ENCODE measurements at regions not wholly inside any gene's neighbourhood (a gene's known extent, or its start where the extent isn't known, plus 50 kb on each side); places are given as distances from the start of the nearest gene placed in this dataset.

DNA sequence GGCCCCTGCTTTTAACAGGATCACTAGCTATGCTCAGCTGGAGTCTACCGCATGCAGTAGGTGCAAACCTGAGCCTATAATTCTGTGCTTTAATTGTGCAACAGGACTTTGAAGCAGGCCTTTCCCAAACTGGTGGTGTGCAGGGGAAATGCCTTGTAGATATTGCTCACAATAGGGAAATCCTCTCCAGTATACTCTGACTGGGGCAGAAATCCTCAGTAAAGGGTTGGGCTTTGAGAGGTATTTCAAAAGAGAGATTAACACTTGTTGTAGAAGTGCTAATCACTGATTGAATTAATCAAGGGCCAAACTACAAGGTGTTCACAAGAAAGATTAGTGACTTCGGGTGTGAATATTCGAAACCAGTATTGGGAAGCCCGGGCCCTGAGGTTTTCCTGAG, 58.5 kb upstream of the EXOC6 start:
- POLR2A ChIA-PET = no interaction called here
- H3K36me3 Mint-ChIP-seq (ENCODE audit: insufficient read depth, unreplicated experiment) = no peaks in the 10 kb centered on the region
- CTCF ChIA-PET = no interaction called here
- Histone ChIP-seq H3K4me1 (no peaks in the 10 kb centered on the region), H3K9me3 (no peaks in the 10 kb centered on the region), H3K27me3 (replicated peaks; ENCODE audit: control insufficient read depth, insufficient read depth, low read length) (no peaks in the 10 kb centered on the region), H3K4me3 (ENCODE audit: low read depth, low read length) (no peak overlapping the region), H3K36me3 (ENCODE audit: control insufficient read depth, insufficient read depth, low read length) (no peaks in the 10 kb centered on the region)
- no peak for DNase-seq
- intact Hi-C loops (cut with micrococcal nuclease; ENCODE audit: unreplicated experiment) = no loop called here
- H3K4me1 Mint-ChIP-seq (ENCODE audit: low read depth, unreplicated experiment) = no peaks in the 10 kb centered on the region
- H3K27me3 Mint-ChIP-seq (ENCODE audit: insufficient read depth, unreplicated experiment) = peaks cover 11% of the 10 kb centered on the region
- BruUV-seq (replicated peaks) = no TSS peak
- no peak overlapping the region for H3K4me3 Mint-ChIP-seq (ENCODE audit: unreplicated experiment)
- H3K27ac Mint-ChIP-seq (ENCODE audit: unreplicated experiment) = no peak overlapping the region
- TF ChIP-seq, protein P1, sequence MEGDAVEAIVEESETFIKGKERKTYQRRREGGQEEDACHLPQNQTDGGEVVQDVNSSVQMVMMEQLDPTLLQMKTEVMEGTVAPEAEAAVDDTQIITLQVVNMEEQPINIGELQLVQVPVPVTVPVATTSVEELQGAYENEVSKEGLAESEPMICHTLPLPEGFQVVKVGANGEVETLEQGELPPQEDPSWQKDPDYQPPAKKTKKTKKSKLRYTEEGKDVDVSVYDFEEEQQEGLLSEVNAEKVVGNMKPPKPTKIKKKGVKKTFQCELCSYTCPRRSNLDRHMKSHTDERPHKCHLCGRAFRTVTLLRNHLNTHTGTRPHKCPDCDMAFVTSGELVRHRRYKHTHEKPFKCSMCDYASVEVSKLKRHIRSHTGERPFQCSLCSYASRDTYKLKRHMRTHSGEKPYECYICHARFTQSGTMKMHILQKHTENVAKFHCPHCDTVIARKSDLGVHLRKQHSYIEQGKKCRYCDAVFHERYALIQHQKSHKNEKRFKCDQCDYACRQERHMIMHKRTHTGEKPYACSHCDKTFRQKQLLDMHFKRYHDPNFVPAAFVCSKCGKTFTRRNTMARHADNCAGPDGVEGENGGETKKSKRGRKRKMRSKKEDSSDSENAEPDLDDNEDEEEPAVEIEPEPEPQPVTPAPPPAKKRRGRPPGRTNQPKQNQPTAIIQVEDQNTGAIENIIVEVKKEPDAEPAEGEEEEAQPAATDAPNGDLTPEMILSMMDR (IDR thresholded peaks at IDR 0.05; ENCODE audit: insufficient read depth in 1 of 2, low read depth in 1 of 2, low read length in 1 of 2, severe bottlenecking in 1 of 2, unreplicated experiment in 1 of 2) = no peak
- H3K9me3 Mint-ChIP-seq (ENCODE audit: unreplicated experiment) = no peaks in the 10 kb centered on the region

DNA sequence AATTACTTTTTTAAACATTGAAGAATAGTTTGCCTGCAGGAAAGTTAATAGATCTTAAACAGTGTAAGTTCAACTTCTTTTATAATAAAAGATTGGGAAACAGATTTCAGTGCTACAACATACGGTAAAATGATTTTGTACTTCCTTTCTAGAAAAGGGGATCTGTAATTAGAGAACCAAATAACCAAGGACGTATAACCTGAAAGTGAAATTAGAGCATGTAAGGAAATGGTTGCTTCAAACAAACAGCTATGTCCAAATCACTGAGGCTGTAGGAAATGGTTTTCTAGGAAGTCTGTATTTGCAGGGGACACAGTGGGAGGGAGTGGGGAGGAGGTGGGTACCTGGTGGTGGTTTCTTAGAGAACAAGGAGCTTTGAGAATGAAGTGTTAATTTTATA, 57.9 kb upstream of the EXOC6 start:
- H3K4me3 Mint-ChIP-seq (ENCODE audit: unreplicated experiment) = no peak overlapping the region
- H3K9me3 ChIP-seq = no peaks in the 10 kb centered on the region
- H3K4me1 Mint-ChIP-seq (ENCODE audit: low read depth, unreplicated experiment) = no peaks in the 10 kb centered on the region
- no peak overlapping the region for H3K4me3 ChIP-seq (ENCODE audit: low read depth, low read length)
- ChIA-PET POLR2A (no interaction called here), CTCF (no interaction called here)
- no peak for DNase-seq
- no peaks in the 10 kb centered on the region for H3K36me3 Mint-ChIP-seq (ENCODE audit: insufficient read depth, unreplicated experiment)
- intact Hi-C loops (cut with micrococcal nuclease; ENCODE audit: unreplicated experiment) = no loop called here
- no peaks in the 10 kb centered on the region for H3K36me3 ChIP-seq (ENCODE audit: control insufficient read depth, insufficient read depth, low read length)
- peaks cover 8% of the 10 kb centered on the region for H3K27me3 Mint-ChIP-seq (ENCODE audit: insufficient read depth, unreplicated experiment)
- H3K27me3 ChIP-seq (replicated peaks; ENCODE audit: control insufficient read depth, insufficient read depth, low read length) = no peaks in the 10 kb centered on the region
- no peaks in the 10 kb centered on the region for H3K9me3 Mint-ChIP-seq (ENCODE audit: unreplicated experiment)
- H3K4me1 ChIP-seq = no peaks in the 10 kb centered on the region
- TF ChIP-seq, protein P1 (IDR thresholded peaks at IDR 0.05; ENCODE audit: insufficient read depth in 1 of 2, low read depth in 1 of 2, low read length in 1 of 2, severe bottlenecking in 1 of 2, unreplicated experiment in 1 of 2) = no peak
- no peak overlapping the region for H3K27ac Mint-ChIP-seq (ENCODE audit: unreplicated experiment)
- no TSS peak for BruUV-seq (replicated peaks)

DNA sequence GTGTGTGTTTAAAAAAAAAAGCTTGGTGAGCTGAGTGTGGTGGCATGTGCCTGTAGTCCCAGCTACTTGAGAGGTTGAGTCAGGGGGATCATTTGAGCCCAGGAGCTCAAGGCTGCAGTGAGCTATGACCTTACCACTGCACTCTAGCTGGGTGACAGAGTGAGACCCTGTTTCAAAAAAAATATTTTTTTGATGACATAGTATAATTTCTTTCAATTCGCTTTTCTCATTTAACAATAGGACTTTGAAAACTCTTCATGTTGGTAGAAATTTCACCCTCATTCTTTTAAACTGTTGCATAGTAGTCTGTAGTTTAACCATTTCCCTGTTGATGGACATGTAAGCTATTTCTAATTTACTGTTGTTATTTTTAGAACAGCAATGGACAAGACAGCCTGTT, 55.7 kb upstream of the EXOC6 start:
- intact Hi-C loops (cut with micrococcal nuclease; ENCODE audit: unreplicated experiment) = no loop called here
- no peak for DNase-seq
- H3K27me3 Mint-ChIP-seq (ENCODE audit: insufficient read depth, unreplicated experiment) = peaks cover 6% of the 10 kb centered on the region
- ChIA-PET CTCF (no interaction called here), POLR2A (no interaction called here)
- BruUV-seq (replicated peaks) = no TSS peak
- H3K9me3 Mint-ChIP-seq (ENCODE audit: unreplicated experiment) = no peaks in the 10 kb centered on the region
- Histone ChIP-seq H3K4me3 (ENCODE audit: low read depth, low read length) (no peak overlapping the region), H3K36me3 (ENCODE audit: control insufficient read depth, insufficient read depth, low read length) (no peaks in the 10 kb centered on the region), H3K4me1 (no peaks in the 10 kb centered on the region), H3K27me3 (replicated peaks; ENCODE audit: control insufficient read depth, insufficient read depth, low read length) (no peaks in the 10 kb centered on the region), H3K9me3 (no peaks in the 10 kb centered on the region)
- no peak overlapping the region for H3K27ac Mint-ChIP-seq (ENCODE audit: unreplicated experiment)
- H3K36me3 Mint-ChIP-seq (ENCODE audit: insufficient read depth, unreplicated experiment) = no peaks in the 10 kb centered on the region
- H3K4me1 Mint-ChIP-seq (ENCODE audit: low read depth, unreplicated experiment) = no peaks in the 10 kb centered on the region
- H3K4me3 Mint-ChIP-seq (ENCODE audit: unreplicated experiment) = no peak overlapping the region
- TF ChIP-seq, protein P1 (IDR thresholded peaks at IDR 0.05; ENCODE audit: insufficient read depth in 1 of 2, low read depth in 1 of 2, low read length in 1 of 2, severe bottlenecking in 1 of 2, unreplicated experiment in 1 of 2) = no peak

All from Caco-2 (cell line).